Calu3 (cell line): ENCODE measurements at regions not wholly inside any gene's neighbourhood (a gene's known extent, or its start where the extent isn't known, plus 50 kb on each side); places are given as distances from the start of the nearest gene placed in this dataset.

ENCODE experiments used
- BruUV-seq: library from RNA; stranded (reverse); fragments of 400-500 nt; replicated peaks from 2 replicates; lab custom pipeline; 2021; lab: Mats Ljungman, UMichigan
- CTCF ChIA-PET: fragments of 300-600 bp; sonication (Branson Sonifier 250); formaldehyde crosslinking; loops from one replicate; lab custom pipeline; 2022; ENCODE audit warnings: antibody characterized with exemption; lab: Charles Lee
- DNase-seq: peaks from one replicate; pipeline ENCODE4 v3.0.0; 2022
- H3K27ac Mint-ChIP-seq: one replicate; pipeline ENCODE4 v1.8.0; 2022; ENCODE audit warnings: mixed read lengths; ENCODE audit not compliant: unreplicated experiment
- H3K27me3 Mint-ChIP-seq: one replicate; pipeline ENCODE4 v1.8.0; 2022; ENCODE audit warnings: mixed read lengths; ENCODE audit not compliant: unreplicated experiment
- H3K36me3 Mint-ChIP-seq: one replicate; pipeline ENCODE4 v1.8.0; 2022; ENCODE audit warnings: mild to moderate bottlenecking, moderate library complexity, mixed read lengths; ENCODE audit not compliant: insufficient read depth, unreplicated experiment
- H3K4me1 Mint-ChIP-seq: one replicate; pipeline ENCODE4 v1.8.0; 2022; ENCODE audit warnings: mild to moderate bottlenecking, low read depth, mixed read lengths; ENCODE audit not compliant: unreplicated experiment
- H3K4me3 Mint-ChIP-seq: one replicate; pipeline ENCODE4 v1.8.0; 2022; ENCODE audit warnings: mild to moderate bottlenecking, low read depth, moderate library complexity, mixed read lengths; ENCODE audit not compliant: unreplicated experiment
- H3K9me3 Mint-ChIP-seq: one replicate; pipeline ENCODE4 v1.8.0; 2022; ENCODE audit warnings: low read depth, mixed read lengths; ENCODE audit not compliant: unreplicated experiment
- CTCF ChIP-seq: fragments of 200-600 bp; IDR thresholded peaks from one replicate; pipeline ENCODE4 v1.8.0; 2022; ENCODE audit warnings: antibody characterized with exemption; ENCODE audit not compliant: unreplicated experiment
- intact Hi-C: fragments of 100-400 bp; cut with micrococcal nuclease; formaldehyde crosslinking; loops from one replicate; pipeline ENCODE4 v1.10.0; 2022; ENCODE audit not compliant: unreplicated experiment

DNA sequence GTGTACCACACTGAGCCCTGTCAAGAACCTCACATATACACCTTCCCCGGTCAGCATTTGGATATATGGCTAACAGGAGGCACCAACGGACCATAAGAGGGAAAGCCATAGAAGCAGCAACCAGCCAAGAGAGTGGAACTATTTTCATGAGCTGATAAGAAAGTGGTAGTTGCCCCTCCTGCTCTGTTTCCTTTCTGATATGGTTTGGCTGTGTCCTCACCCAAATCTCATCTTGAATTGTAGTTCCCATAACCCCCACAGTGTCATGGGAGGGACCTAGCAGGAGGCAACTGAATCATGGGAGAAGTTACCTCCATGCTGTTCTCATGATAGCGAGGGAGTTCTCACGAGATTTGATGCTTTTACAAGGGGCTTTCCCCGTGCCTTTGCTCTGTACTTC lies 366.1 kb upstream of the DAB1 start:
- Mint-ChIP-seq H3K4me3 (no peak overlapping the region), H3K27me3 (no peaks in the 10 kb centered on the region), H3K27ac (no peak overlapping the region), H3K9me3 (peaks cover 7% of the 10 kb centered on the region), H3K4me1 (no peaks in the 10 kb centered on the region), H3K36me3 (no peaks in the 10 kb centered on the region)
- intact Hi-C loops, result no loop called here
- CTCF ChIA-PET, result no interaction called here
- TF ChIP-seq CTCF, result no peak
- DNase-seq, result no peak
- BruUV-seq, result no TSS peak

DNA sequence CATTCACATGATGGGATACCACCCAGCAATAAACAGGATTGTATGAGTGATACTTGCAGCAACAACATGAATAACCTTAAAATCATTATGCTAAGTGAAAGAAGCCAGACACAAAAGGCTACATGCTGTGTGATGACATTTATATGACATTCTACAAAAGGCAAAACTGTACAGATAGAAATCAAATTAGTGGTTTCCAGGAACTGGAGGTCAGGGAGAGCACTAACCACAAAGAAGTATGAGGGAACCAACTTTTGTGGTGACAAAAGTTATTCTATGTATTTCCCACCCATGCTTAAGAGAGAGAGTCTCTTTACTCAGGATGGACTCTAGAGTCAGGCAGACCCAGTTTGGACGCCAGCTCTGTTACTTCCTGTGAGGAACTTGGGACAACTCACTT lies 364.5 kb upstream of the DAB1 start:
- Mint-ChIP-seq H3K9me3 (peaks cover 4% of the 10 kb centered on the region), H3K36me3 (no peaks in the 10 kb centered on the region), H3K4me1 (no peaks in the 10 kb centered on the region), H3K27me3 (no peaks in the 10 kb centered on the region), H3K4me3 (no peak overlapping the region), H3K27ac (no peak overlapping the region)
- CTCF ChIA-PET, result interaction anchor here (0.6 kb wide), 1 partner anchor 12 kb away, joined by 3 read pairs; no protein-coding TSS in a partner anchor
- no peak for TF ChIP-seq CTCF
- no peak for DNase-seq
- BruUV-seq, result no TSS peak
- intact Hi-C loops, result no loop called here

DNA sequence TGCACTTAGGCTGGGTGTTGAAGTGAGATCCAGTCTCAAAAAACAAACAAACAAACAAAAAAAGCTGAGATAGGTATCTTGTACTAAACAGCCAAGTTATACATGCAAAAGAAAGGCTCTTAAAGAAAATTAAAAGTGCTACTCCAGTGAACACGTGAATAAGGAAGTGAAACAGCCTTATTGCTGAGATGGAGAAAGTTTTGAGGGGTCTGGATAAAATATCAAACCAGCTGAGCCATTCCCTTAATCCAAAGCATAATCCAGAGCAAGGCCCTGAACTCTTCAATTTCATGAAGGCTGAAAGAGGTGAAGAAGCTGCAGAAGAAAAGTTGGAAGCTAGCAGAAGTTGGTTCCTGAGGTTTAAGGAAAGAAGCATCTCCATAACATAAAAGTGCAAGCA lies 360.5 kb upstream of the DAB1 start:
- CTCF ChIA-PET, result no interaction called here
- Mint-ChIP-seq H3K9me3 (no peaks in the 10 kb centered on the region), H3K4me1 (no peaks in the 10 kb centered on the region), H3K27me3 (no peaks in the 10 kb centered on the region), H3K36me3 (no peaks in the 10 kb centered on the region), H3K27ac (no peak overlapping the region), H3K4me3 (no peak overlapping the region)
- no peak for DNase-seq
- no TSS peak for BruUV-seq
- TF ChIP-seq CTCF, result no peak
- intact Hi-C loops, result no loop called here

DNA sequence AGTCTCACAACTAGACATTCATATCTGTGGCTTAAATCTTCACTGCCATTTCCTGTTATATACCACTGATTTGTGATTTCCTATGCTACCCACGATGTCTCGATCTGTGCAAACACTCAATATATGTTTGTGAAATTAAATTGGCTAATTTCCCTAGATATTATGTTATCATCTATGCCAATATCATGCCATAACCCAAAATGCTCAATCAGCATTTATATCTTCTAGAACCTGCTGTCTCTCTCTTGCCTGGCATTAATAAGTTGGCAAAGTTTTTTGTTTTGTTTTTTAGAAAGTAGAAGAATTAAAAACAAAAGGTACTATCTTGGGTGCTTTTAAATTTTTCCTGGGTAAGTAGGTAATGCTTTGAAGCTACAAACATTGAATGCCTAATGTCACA lies 358.5 kb upstream of the DAB1 start:
- no TSS peak for BruUV-seq
- no peak overlapping the region for H3K4me3 Mint-ChIP-seq

More for the DNA sequence above, 358.5 kb upstream of the DAB1 start:
- CTCF ChIA-PET, result no interaction called here
- no peak for DNase-seq
- H3K36me3 Mint-ChIP-seq, result no peaks in the 10 kb centered on the region
- H3K27ac Mint-ChIP-seq, result no peak overlapping the region
- intact Hi-C loops, result no loop called here
- H3K27me3 Mint-ChIP-seq, result no peaks in the 10 kb centered on the region
- no peaks in the 10 kb centered on the region for H3K4me1 Mint-ChIP-seq
- no peak for TF ChIP-seq CTCF
- peaks cover 3% of the 10 kb centered on the region for H3K9me3 Mint-ChIP-seq
